Right lobe of liver (tissue), 4 donors: ENCODE measurements at regions not wholly inside any gene's neighbourhood (a gene's known extent, or its start where the extent isn't known, plus 50 kb on each side); places are given as distances from the start of the nearest gene placed in this dataset.

Experiments
- CTCF ChIP-seq, 4 donors: fragments of 200-600 bp in 3 of 4; fragments of 450-650 bp in 1 of 4; IDR thresholded peaks; one replicate each; pipeline versions ENCODE4 v1.5.1 to v1.8.0; 2016 to 2022; ENCODE audit warnings: antibody characterized with exemption in 4 of 4, mild to moderate bottlenecking in 2 of 4
- POLR2A ChIP-seq: fragments of 450-650 bp; IDR thresholded peaks from one replicate; pipeline ENCODE4 v1.6.1; 2017; ENCODE audit warnings: antibody characterized with exemption, mild to moderate bottlenecking
- donor health status: DM: no; HTN: no; CAD: no.
- donor health status: DM: no; HTN: no; CAD: no.
- donor health status: DM: no; HTN: yes; CAD: no.

GRCh38 chr10:117698809-117699208, 156.3 kb downstream of the EMX2 start:
- TF ChIP-seq CTCF (IDR thresholded peaks at IDR 0.05) (no peak), POLR2A (no peak)
